GM18511 (cell line): ENCODE measurements at regions not wholly inside any gene's neighbourhood (a gene's known extent, or its start where the extent isn't known, plus 50 kb on each side); places are given as distances from the start of the nearest gene placed in this dataset.

Experiments
- ATAC-seq: cut with Tn5 transposase; IDR thresholded peaks from one replicate; pipeline ENCODE4 v1.9.1; 2021; ENCODE audit warnings: mild to moderate bottlenecking, moderate library complexity; ENCODE audit not compliant: unreplicated experiment

- ATAC-seq: no peak
These were observed 65.9 kb upstream of the CPLX2 start for GRCh38 chr5:175805256-175806011.

GRCh38 chr5:175808711-175809110 is 62.7 kb upstream of the CPLX2 start:
- ATAC-seq: no peak

GRCh38 chr5:175809531-175810121 is 61.8 kb upstream of the CPLX2 start:
- ATAC-seq: no peak

GRCh38 chr5:175810457-175810856 is 60.9 kb upstream of the CPLX2 start:
- ATAC-seq: no peak

DNA sequence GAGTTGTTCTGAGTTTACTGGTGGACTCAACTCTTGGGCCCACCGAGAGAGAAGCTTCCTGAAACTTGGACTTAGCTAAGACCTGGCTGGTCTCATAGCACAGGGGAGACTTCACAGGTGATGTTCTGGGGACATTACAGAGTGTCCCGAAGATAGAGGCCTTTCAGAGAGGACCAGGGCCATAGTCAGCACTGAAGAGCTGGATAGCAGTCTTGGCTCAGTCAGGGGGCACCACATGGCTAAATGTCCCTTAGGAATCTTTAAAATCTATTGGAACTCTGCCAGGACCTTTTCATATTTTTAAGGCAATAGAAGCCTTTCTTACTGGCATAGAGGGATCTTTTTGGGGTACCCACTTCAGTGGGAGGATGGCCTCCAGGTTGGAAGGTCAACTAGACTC is 59.8 kb upstream of the CPLX2 start:
- no peak for ATAC-seq

DNA sequence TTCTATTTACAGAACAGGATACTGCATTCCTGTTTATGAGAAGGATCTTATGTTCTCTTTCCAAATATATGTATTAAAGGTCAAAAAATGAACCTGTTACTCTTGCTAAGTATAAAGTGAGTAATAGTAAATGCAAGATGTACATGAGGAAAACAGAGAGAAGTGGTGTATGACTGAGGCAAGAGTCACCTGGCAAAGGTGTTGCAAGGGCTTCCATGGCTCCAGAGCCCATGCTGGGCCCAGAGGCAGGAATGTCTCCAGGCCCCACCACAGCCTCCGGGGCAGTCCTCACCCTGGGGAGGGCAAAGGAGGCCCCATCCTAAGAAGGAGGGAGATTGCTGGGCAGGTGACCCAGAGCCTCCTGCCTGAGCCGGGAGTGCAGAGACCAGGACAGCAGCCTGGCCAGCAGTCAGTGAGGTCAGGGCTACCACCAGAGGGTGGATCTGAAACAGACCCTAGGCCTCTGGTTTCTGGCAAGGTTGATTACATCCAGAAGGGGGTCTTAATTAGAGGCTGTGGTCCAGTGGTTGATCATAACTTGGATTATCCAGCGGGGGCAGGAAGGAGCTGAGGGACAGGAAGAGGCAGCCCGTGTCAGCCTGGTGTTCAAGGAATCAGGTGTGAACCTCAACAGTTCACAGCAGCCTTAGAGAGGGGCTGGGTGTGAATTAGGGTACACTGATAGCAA is 57.3 kb upstream of the CPLX2 start:
- ATAC-seq: no peak

- ATAC-seq: no peak
These were observed 56.7 kb upstream of the CPLX2 start for GRCh38 chr5:175814691-175815090.

- no peak for ATAC-seq
These were observed 56.1 kb upstream of the CPLX2 start for GRCh38 chr5:175815126-175815913.

DNA sequence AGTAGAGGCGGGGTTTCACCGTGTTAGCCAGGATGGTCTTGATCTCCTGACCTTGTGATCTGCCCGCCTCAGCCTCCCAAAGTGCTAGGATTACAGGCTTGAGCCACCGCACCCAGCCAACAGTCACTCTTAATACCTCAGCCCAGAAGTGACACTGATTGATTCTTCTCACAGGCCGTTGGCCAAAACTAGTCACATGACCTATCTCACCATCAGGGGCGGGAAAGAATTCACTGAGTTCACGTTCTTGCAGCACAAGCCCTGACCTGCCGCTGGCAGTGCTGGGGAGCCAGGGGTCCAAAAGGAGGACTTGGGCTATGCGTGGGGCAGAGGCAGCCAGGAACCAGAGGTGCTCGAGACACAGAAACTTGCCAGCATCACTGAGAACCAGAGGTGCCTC is 55.0 kb upstream of the CPLX2 start:
- no peak for ATAC-seq

- no peak for ATAC-seq
These were observed 52.3 kb upstream of the CPLX2 start for GRCh38 chr5:175819090-175819425.

DNA sequence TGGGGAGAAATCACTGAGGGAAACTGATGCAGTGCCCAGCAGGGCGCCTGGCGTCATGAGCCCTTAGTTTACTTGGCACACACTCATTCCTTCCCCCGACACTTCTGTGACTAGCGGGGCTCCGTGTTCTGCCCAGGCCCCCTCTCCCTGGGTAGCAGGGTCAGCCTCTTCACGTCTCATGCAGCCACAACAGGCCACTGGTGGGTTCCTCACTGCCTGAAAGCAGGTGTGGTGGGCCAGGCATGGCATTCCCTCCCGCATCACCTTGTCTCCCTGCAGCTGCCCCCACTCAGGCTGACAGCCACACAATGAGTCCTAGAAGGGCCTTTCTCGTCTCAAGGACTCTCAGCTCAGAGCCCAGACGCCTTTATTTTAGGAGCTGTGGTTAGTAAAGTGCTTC is 51.1 kb upstream of the CPLX2 start:
- no peak for ATAC-seq
